Large intestine (tissue), 3 donors: ENCODE measurements at regions not wholly inside any gene's neighbourhood (a gene's known extent, or its start where the extent isn't known, plus 50 kb on each side); places are given as distances from the start of the nearest gene placed in this dataset.
"Not testable (repeated sequence)": the region's sequence is repeated elsewhere in the genome, so short reads cannot be mapped to it uniquely, and the experiment has no call there.

ENCODE experiments used
- DNase-seq, 2 donors: peaks; one replicate each; pipeline versions ENCODE4 v3.0.0 to v3.0.0-alpha.2; 2013
- H3K27ac ChIP-seq: one replicate; pipeline ENCODE4 v1.5.1; 2013; ENCODE audit warnings: low read length
- H3K27me3 ChIP-seq: 2 replicates; pipeline ENCODE4 v1.6.1; 2013; ENCODE audit warnings: low read length; ENCODE audit not compliant: control insufficient read depth, insufficient read depth
- H3K36me3 ChIP-seq: 2 replicates; pipeline ENCODE4 v1.6.1; 2013; ENCODE audit warnings: low read length; ENCODE audit not compliant: control insufficient read depth, insufficient read depth
- H3K4me1 ChIP-seq: one replicate; pipeline ENCODE4 v1.6.1; 2013; ENCODE audit warnings: low read length; ENCODE audit not compliant: control insufficient read depth, insufficient read depth
- H3K4me3 ChIP-seq: one replicate; pipeline ENCODE4 v1.5.1; 2013; ENCODE audit warnings: low read length
- H3K9me3 ChIP-seq: one replicate; pipeline ENCODE4 v1.6.1; 2013; ENCODE audit warnings: mild to moderate bottlenecking, low read depth, low read length, moderate library complexity; ENCODE audit not compliant: control insufficient read depth
- WGBS: methylation state at CpG from one replicate; pipeline ENCODE4 v1.1.5; 2013; ENCODE audit warnings: low lambda C conversion rate; ENCODE audit not compliant: insufficient coverage; 5-methylcytosine and 5-hydroxymethylcytosine counted together

DNA sequence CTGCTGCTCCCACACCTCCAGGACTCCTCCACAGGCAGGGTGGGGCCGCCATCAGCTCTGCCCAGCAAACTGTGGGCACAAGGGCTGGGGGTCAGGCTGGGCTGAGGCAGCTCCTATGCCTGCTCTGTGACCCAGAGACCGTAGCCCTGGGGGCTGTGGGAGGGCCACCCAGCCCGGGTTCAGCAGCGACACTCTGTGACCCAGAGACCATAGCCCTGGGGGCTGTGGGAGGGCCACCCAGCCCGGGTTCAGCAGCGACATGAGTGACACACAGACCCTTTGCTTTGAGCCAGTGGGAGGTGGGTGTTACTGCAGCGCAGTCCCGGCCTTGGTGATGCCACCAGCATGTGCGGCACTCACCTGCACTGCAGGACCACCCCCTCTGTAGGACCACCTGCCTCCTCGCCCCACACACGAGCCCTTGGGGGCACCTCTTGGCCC, 118.9 kb upstream of the LPCAT1 start:
- no peak for DNase-seq
- Histone ChIP-seq H3K36me3 (no peaks in the 10 kb centered on the region), H3K9me3 (peaks cover 2% of the 10 kb centered on the region), H3K27me3 (peaks cover 35% of the 10 kb centered on the region), H3K4me1 (peaks cover 2% of the 10 kb centered on the region), H3K4me3 (no peak overlapping the region), H3K27ac (no peak overlapping the region)
- WGBS, result no CpG with 5 or more reads among the region's 11 CpGs

DNA sequence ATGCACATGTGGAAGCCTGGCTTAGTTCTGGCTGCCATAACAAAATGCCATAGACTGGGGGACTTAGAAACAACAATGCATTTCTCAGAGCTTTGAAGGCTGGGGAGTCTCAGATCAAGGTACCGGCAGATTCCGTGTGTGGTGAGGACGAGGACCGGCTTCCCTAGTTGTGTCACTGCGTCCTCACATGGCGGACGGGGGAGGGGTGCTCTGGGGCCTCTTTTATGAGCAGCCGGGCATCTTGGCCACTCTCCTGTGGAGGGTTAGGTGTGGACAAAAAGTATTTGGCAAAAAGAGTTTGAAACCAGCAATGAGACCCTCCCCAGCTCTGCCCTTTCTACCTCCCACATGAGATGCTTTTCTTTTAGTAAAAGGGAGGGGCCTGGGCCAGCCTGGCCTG, 118.5 kb upstream of the LPCAT1 start:
- DNase-seq, result no peak
- Histone ChIP-seq H3K27me3 (peaks cover 33% of the 10 kb centered on the region), H3K9me3 (peaks cover 2% of the 10 kb centered on the region), H3K4me1 (peaks cover 2% of the 10 kb centered on the region), H3K36me3 (no peaks in the 10 kb centered on the region), H3K27ac (no peak overlapping the region), H3K4me3 (no peak overlapping the region)
- no CpG with 5 or more reads among the region's 8 CpGs for WGBS

DNA sequence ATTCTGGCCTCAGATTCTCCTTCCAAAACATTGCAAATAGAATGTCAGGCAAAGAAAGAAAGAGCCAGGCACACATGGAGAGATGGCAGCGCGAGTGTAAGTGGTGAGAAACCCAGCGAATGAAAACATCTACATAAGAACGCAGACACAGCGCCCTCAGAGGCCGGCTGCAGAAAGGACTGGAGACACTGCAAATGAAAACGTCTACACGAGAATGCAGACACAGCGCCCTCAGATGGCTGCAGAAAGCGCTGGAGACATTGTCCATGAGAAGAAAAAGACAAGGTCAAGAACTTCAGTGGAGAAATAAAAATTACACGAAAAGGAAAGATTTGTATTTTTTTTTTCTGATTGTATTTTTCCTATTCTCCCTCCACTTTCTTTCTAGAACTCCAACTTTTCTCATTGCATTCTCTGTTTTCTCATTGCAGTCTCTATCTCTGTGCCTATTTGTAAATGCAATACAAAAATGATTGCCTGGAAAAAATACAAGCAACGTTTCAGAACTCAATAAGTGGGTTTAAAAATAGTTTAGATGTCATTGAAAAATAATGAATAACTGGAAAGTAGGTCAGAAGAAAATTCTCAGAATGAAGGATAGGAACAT, 117.9 kb upstream of the LPCAT1 start:
- H3K27ac ChIP-seq, result no peak overlapping the region
- H3K27me3 ChIP-seq, result peaks cover 33% of the 10 kb centered on the region
- no peak overlapping the region for H3K4me3 ChIP-seq
- H3K36me3 ChIP-seq, result no peaks in the 10 kb centered on the region
- H3K9me3 ChIP-seq, result peaks cover 2% of the 10 kb centered on the region
- H3K4me1 ChIP-seq, result peaks cover 2% of the 10 kb centered on the region
- DNase-seq, result peak; percentile 80 to 81
- 12% methylated on average over 6 of the region's 12 CpGs for WGBS

DNA sequence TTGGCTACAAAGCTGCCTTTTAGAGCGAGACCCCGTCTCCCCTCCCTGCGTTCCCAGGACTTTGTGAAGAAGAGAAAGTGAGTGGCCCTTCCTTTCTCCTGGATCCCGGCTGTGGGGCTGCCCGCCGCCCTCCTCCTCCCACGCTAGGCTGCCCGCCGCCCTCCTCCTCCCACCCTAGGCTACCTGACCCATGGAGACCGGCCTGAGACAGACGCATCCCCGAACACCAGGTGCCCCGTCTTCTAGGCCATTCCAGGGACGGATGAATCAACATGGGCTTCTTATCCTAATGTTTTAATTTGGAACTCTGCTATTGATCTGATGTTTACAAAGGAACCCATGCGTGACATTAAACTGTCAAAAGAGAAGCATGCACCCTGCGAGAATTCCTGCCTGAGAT, 117.3 kb upstream of the LPCAT1 start:
- Histone ChIP-seq H3K9me3 (peaks cover 2% of the 10 kb centered on the region), H3K27ac (no peak overlapping the region), H3K27me3 (peaks cover 33% of the 10 kb centered on the region), H3K4me1 (peaks cover 2% of the 10 kb centered on the region), H3K36me3 (no peaks in the 10 kb centered on the region), H3K4me3 (no peak overlapping the region)
- WGBS, result no CpG with 5 or more reads among the region's 16 CpGs
- no peak for DNase-seq

DNA sequence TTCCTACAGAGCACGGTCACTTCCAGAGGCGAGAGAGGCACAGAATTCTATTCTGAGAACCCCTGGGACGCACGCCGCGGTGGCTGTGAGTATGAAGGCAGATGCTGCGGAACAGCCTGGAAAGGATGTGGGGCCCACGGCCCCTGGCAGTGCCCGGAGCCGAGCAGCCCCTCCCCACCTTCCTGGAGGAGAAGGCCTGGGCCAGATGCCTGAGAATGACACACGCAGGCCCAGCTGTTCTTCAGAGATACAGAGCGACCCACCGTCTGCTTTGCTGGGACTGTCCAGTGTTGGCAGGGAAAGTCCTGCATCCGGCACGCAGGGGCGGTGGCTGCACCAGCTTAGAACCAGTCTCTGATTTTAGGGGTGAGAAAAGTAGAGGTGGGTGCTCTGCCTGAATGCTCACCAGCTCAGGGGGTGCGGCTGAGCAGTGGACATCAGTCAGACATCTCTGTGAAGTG, 116.7 kb upstream of the LPCAT1 start:
- H3K4me1 ChIP-seq, result peaks cover 2% of the 10 kb centered on the region
- peaks cover 2% of the 10 kb centered on the region for H3K9me3 ChIP-seq
- H3K36me3 ChIP-seq, result no peaks in the 10 kb centered on the region
- DNase-seq, result no peak
- H3K27me3 ChIP-seq, result peaks cover 33% of the 10 kb centered on the region
- WGBS, result no CpG with 5 or more reads among the region's 17 CpGs
- H3K4me3 ChIP-seq, result no peak overlapping the region
- no peak overlapping the region for H3K27ac ChIP-seq

DNA sequence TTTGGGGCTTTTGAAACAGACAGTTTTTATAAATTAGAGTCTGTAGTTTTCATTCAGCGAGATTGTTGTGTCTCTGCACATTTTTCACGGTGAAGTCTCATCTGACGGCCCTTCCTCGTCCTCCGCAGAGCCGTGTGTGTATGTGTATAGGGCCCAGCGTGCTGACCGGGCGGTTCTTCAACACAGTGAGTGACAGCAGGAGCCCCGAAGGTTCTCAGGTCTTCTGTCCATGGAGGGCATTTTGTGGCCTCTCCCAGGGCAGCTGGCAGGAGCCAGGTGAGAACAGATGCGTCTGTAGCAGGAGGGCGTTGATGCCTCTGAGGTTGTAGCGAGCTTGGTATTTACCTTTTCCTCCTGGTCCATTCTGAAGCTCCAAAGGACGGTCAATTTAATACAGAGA, 116.0 kb upstream of the LPCAT1 start:
- WGBS, result no CpG with 5 or more reads among the region's 14 CpGs
- H3K9me3 ChIP-seq, result peaks cover 2% of the 10 kb centered on the region
- no peak overlapping the region for H3K4me3 ChIP-seq
- H3K27ac ChIP-seq, result no peak overlapping the region
- no peaks in the 10 kb centered on the region for H3K36me3 ChIP-seq
- DNase-seq, result no peak
- peaks cover 26% of the 10 kb centered on the region for H3K27me3 ChIP-seq
- H3K4me1 ChIP-seq, result peaks cover 1% of the 10 kb centered on the region

DNA sequence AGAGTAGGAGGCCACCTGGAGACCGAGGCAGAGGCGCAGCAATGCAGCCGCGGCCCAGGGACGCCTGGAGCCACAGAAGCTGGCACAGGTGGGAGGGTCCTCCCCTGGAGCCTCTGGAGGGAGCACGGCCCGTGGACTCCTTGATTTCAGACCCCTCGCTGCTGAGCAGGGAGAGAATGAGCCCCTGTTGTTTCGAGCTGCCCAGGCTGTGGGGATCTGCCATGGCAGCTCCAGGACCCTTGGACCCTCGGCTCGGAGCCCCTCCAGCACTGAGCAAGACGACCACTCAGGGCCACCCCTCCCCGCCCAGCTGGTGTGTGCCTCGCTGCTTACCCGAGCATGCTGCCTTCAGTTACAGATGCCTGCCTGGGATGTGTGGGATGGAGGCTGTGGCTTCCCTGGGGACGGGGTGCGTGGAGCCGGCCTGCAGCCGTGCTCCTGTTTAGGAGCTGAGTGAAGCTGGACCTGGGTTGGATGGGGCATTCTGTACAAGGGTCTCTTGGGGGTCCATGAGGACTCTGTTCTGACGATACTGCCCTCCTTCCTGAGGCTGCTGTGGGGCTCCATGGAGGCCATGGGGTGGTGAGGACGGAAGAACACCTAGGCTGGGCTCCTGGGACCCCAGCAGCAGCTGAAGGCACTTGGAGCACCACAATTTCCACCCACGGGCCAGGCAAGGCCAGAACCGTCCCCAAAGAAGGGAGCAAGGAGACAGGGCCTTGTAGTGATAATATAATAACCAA, 115.1 kb upstream of the LPCAT1 start:
- DNase-seq, result no peak
- H3K36me3 ChIP-seq, result no peaks in the 10 kb centered on the region
- H3K9me3 ChIP-seq, result peaks cover 2% of the 10 kb centered on the region
- H3K4me3 ChIP-seq, result no peak overlapping the region
- peaks cover 4% of the 10 kb centered on the region for H3K4me1 ChIP-seq
- peaks cover 19% of the 10 kb centered on the region for H3K27me3 ChIP-seq
- H3K27ac ChIP-seq, result no peak overlapping the region
- no CpG with 5 or more reads among the region's 23 CpGs for WGBS

DNA sequence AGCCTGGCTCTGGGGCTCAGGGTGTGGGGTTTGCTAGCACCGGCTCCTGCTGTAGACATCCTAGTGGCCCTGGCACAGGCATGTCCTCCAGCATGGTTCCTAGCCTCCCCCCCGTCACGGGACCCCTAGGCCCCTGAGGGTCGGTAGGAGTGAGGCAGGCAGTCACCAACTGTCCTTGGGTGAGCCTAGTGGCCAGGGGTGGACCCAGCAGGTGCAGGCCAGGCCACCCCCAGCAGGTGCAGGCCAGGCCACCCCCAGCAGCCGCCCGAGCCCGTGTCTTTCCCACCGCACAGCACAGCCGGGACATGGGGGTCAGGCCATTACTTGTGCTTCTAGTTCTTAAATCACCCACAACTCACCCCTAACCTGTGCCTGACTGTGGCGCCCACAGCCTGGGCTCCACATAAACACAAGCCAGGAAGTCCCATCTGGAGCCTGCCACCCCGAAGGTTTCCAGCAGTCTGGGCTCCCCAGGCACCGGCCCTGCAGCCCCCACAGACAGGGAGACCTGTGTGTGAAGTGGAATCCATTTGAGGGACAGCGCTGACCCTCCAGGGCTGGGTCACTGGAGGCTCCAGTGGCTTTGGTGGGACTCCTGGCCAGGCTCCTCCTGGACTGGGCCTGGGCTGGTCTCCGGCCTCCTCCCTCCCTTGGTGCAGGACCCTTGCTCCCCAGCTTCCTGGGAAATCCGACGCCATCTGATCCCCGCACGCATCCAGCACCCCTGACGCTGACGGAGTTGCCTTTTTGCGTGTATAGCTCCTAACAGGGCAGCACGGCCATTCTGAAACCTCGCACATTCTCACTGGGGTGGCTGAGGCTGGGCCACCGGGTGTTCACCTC, 114.1 kb upstream of the LPCAT1 start:
- DNase-seq, result no peak
- no CpG with 5 or more reads among the region's 24 CpGs for WGBS

DNA sequence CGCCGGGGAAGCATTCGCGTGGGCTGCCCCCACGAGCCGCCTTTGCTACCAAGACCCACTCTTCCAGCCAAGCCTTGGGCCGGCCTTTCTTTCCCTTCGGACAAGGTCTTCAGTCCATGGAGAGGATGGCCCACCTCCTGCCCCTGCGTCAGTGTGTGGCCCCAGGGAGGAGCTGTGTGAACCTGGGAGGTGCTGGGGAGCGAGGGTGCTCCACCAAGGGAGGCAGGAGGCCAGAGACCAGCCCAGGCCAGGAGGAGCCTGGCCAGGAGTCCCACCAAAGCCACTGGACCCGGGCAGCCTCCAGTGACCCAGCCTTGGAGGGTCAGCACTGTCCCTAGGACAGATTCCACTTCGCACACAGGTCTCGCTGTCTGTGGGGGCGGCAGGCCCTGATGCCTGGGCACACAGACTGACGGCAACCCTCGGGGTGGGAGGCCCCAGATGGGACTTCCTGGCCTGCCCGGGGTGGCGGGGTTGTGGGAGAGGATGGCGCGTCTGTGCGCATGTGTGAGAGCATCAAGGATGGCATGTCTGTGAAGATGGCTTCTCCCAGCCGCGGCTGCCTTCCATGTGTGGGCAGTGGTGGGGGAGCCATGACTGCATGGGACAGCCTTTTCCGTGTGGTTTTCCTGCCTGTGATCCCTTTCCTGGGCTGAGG, 113.3 kb upstream of the LPCAT1 start:
- H3K27me3 ChIP-seq, result peaks cover 3% of the 10 kb centered on the region
- no peak overlapping the region for H3K27ac ChIP-seq
- WGBS, result no CpG with 5 or more reads among the region's 24 CpGs
- no peak for DNase-seq
- no peaks in the 10 kb centered on the region for H3K36me3 ChIP-seq
- no peak overlapping the region for H3K4me3 ChIP-seq
- peaks cover 2% of the 10 kb centered on the region for H3K9me3 ChIP-seq
- H3K4me1 ChIP-seq, result peaks cover 4% of the 10 kb centered on the region

More for the DNA sequence above, 114.1 kb upstream of the LPCAT1 start:
- no peak overlapping the region for H3K27ac ChIP-seq
- no peak overlapping the region for H3K4me3 ChIP-seq
- H3K36me3 ChIP-seq, result no peaks in the 10 kb centered on the region
- H3K9me3 ChIP-seq, result peaks cover 2% of the 10 kb centered on the region
- peaks cover 10% of the 10 kb centered on the region for H3K27me3 ChIP-seq
- peaks cover 4% of the 10 kb centered on the region for H3K4me1 ChIP-seq

DNA sequence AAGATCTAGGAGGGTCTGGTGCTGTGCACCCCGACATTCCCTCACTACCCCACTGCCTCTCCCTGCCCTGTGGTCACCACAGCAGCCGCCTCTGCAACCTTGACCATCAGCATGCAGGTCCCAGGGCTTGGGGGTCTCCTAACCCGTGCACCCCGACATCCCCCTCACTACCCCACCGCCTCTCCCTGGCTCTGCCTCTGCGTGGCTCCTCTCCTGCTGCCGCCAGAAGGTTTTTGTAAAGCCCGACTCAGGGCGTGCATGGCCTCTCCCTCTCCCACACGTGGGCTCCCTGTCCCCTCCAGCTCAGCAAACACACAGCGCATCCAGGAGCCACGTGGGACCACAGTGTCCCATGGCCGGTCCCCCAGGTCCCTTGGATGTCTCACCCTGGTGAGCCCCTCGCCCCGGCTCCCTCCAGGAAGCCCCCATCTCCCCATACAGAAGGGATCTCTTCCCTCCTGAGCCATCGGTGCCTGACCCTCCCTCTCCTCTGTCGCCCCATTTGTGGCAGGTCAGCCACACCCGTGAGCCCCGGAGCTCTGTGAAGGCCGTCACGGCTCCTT, 112.5 kb upstream of the LPCAT1 start:
- no CpG with 5 or more reads among the region's 21 CpGs for WGBS
- not testable (repeated sequence) for H3K27me3 ChIP-seq, H3K4me1 ChIP-seq, H3K36me3 ChIP-seq, H3K27ac ChIP-seq, H3K9me3 ChIP-seq, DNase-seq, H3K4me3 ChIP-seq
